H1 (cell line): ENCODE measurements at regions not wholly inside any gene's neighbourhood (a gene's known extent, or its start where the extent isn't known, plus 50 kb on each side); places are given as distances from the start of the nearest gene placed in this dataset.

Source experiments
- CTCF ChIA-PET: fragments of 300-600 bp; sonication (Branson Sonifier 250); formaldehyde crosslinking; loops from one replicate; lab custom pipeline; 2021; ENCODE audit not compliant: partially characterized antibody; lab: Charles Lee
- POLR2A ChIA-PET: fragments of 300-600 bp; sonication (Branson Sonifier 250); formaldehyde crosslinking; loops from one replicate; lab custom pipeline; 2021; ENCODE audit warnings: inconsistent platforms; ENCODE audit not compliant: partially characterized antibody; lab: Charles Lee
- DNase-seq, 2 experiments: peaks; one replicate each; pipeline versions ENCODE4 v3.0.0 to v3.0.0-alpha.2; 2010 to 2022; ENCODE audit warnings: low spot score in 2 of 2, low read depth in 1 of 2, mixed read lengths in 1 of 2
- FAIRE-seq: peaks from 2 replicates; lab custom pipeline; 2011; peaks lifted over from hg19 to GRCh38; lab: Jason Lieb, UNC
- H2AFZ ChIP-seq: 2 replicates; pipeline ENCODE4 v1.8.1; 2012; ENCODE audit warnings: low read length, inconsistent platforms
- H2AK5ac ChIP-seq: 2 replicates; pipeline ENCODE4 v1.6.1; 2013; ENCODE audit warnings: low read depth, low read length
- H2BK120ac ChIP-seq: replicated peaks from 2 replicates; pipeline ENCODE3; 2013; ENCODE audit warnings: low read depth, low read length, inconsistent platforms
- H2BK12ac ChIP-seq: 2 replicates; pipeline ENCODE4 v1.6.1; 2013; ENCODE audit warnings: low read depth, low read length
- H2BK15ac ChIP-seq: 2 replicates; pipeline ENCODE4 v1.6.1; 2013; ENCODE audit warnings: low read length
- H2BK20ac ChIP-seq: 2 replicates; pipeline ENCODE4 v1.6.1; 2013; ENCODE audit warnings: low read length
- H2BK5ac ChIP-seq: 2 replicates; pipeline ENCODE4 v1.6.1; 2013; ENCODE audit warnings: low read depth, low read length
- H3K14ac ChIP-seq: 2 replicates; pipeline ENCODE4 v1.6.1; 2013; ENCODE audit warnings: inconsistent platforms; ENCODE audit not compliant: insufficient read length
- H3K18ac ChIP-seq: 2 replicates; pipeline ENCODE4 v1.6.1; 2013; ENCODE audit warnings: low read length; ENCODE audit errors: extremely low read depth
- H3K23ac ChIP-seq: 2 replicates; pipeline ENCODE4 v1.6.1; 2013; ENCODE audit warnings: inconsistent platforms; ENCODE audit not compliant: insufficient read length
- H3K23me2 ChIP-seq: 2 replicates; pipeline ENCODE4 v1.6.1; 2013; ENCODE audit warnings: low read depth, low read length
- H3K27ac ChIP-seq: 2 replicates; pipeline ENCODE4 v1.6.1; 2011; ENCODE audit warnings: low read depth, low read length, inconsistent platforms
- H3K27me3 ChIP-seq, 4 experiments: replicated peaks in 1 of 4; 1 replicate in 1 of 4; 2 replicates in 3 of 4; pipeline versions ENCODE4 v1.6.1 to v1.8.1; 2011 to 2013; ENCODE audit warnings: low read length in 3 of 4, mild to moderate bottlenecking in 3 of 4, inconsistent platforms in 2 of 4, mixed read lengths in 2 of 4, moderate library complexity in 1 of 4; ENCODE audit not compliant: control insufficient read depth in 3 of 4, insufficient read depth in 3 of 4; ENCODE audit errors: extremely low read depth in 1 of 4
- H3K36me3 ChIP-seq, 4 experiments: 2 replicates each; pipeline versions ENCODE4 v1.6.1 to v1.8.1; 2011 to 2013; ENCODE audit warnings: mild to moderate bottlenecking in 4 of 4, low read length in 3 of 4, moderate library complexity in 2 of 4, control low read depth in 1 of 4, inconsistent platforms in 1 of 4; ENCODE audit not compliant: insufficient read depth in 4 of 4, control insufficient read depth in 2 of 4
- H3K4ac ChIP-seq: replicated peaks from 2 replicates; pipeline ENCODE3; 2013; ENCODE audit warnings: low read length, low read depth, mixed read lengths, inconsistent platforms; ENCODE audit not compliant: insufficient read length
- H3K4me1 ChIP-seq, 4 experiments: replicated peaks in 1 of 4; 1 replicate in 1 of 4; 2 replicates in 3 of 4; pipeline versions ENCODE4 v1.6.1 to v1.8.1; 2011 to 2013; ENCODE audit warnings: low read length in 3 of 4, inconsistent platforms in 2 of 4, mixed read lengths in 1 of 4; ENCODE audit not compliant: insufficient read depth in 4 of 4, control insufficient read depth in 3 of 4
- H3K4me2 ChIP-seq, 2 experiments: 2 replicates each; pipeline versions ENCODE4 v1.6.1 to v1.8.1; 2011 to 2013; ENCODE audit warnings: low read depth in 2 of 2, low read length in 2 of 2, control low read depth in 1 of 2, inconsistent platforms in 1 of 2, mild to moderate bottlenecking in 1 of 2; ENCODE audit not compliant: insufficient read depth in 1 of 2
- H3K4me3 ChIP-seq, 4 experiments: fragments of 200-600, 300-600 bp in 1 of 4; sonication (generic), shearing (Covaris generic), sonication (Bioruptor Twin) in 1 of 4; 2 replicates each; pipeline versions ENCODE4 v1.5.1 to v1.8.1; 2011 to 2016; ENCODE audit warnings: low read length in 4 of 4, low read depth in 3 of 4, control low read depth in 2 of 4, inconsistent platforms in 2 of 4, mild to moderate bottlenecking in 2 of 4, mixed read lengths in 1 of 4, moderate library complexity in 1 of 4; ENCODE audit not compliant: insufficient read depth in 2 of 4; ENCODE audit errors: extremely low read depth in 1 of 4
- H3K56ac ChIP-seq: replicated peaks from 2 replicates; pipeline ENCODE3; 2013; ENCODE audit warnings: low read depth, mild to moderate bottlenecking, mixed read lengths, low read length, inconsistent platforms; ENCODE audit not compliant: insufficient read length
- H3K79me1 ChIP-seq: 2 replicates; pipeline ENCODE4 v1.6.1; 2013; ENCODE audit warnings: low read depth, low read length, control low read depth
- H3K79me2 ChIP-seq, 2 experiments: 2 replicates each; pipeline versions ENCODE4 v1.6.1 to v1.8.1; 2012 to 2013; ENCODE audit warnings: low read length in 2 of 2, mild to moderate bottlenecking in 2 of 2, inconsistent platforms in 1 of 2; ENCODE audit not compliant: insufficient read depth in 2 of 2, control insufficient read depth in 1 of 2
- H3K9ac ChIP-seq, 4 experiments: replicated peaks in 1 of 4; 1 replicate in 1 of 4; 2 replicates in 3 of 4; pipeline versions ENCODE4 v1.6.1 to v1.8.1; 2011 to 2013; ENCODE audit warnings: low read depth in 3 of 4, low read length in 3 of 4, control low read depth in 2 of 4, mild to moderate bottlenecking in 2 of 4, moderate library complexity in 2 of 4, inconsistent platforms in 1 of 4; ENCODE audit errors: extremely low read depth in 1 of 4
- H3K9me3 ChIP-seq, 2 experiments: 2 replicates each; pipeline versions ENCODE4 v1.6.1 to v1.8.1; 2012 to 2013; ENCODE audit warnings: mild to moderate bottlenecking in 2 of 2, moderate library complexity in 2 of 2, control low read depth in 1 of 2, inconsistent platforms in 1 of 2, low read depth in 1 of 2, low read length in 1 of 2, mixed read lengths in 1 of 2; ENCODE audit not compliant: insufficient read depth in 2 of 2
- H4K20me1 ChIP-seq, 2 experiments: replicated peaks in 1 of 2; 2 replicates each; pipeline versions ENCODE3 to v1.8.1; 2011 to 2013; ENCODE audit warnings: inconsistent platforms in 2 of 2, low read length in 2 of 2, mild to moderate bottlenecking in 1 of 2; ENCODE audit not compliant: insufficient read depth in 2 of 2, control insufficient read depth in 1 of 2
- H4K5ac ChIP-seq: 2 replicates; pipeline ENCODE4 v1.6.1; 2013; ENCODE audit warnings: low read length, low read depth, mixed read lengths, inconsistent platforms; ENCODE audit not compliant: insufficient read length
- H4K8ac ChIP-seq: 2 replicates; pipeline ENCODE4 v1.8.0; 2013; ENCODE audit warnings: mild to moderate bottlenecking, moderate library complexity, low read length, inconsistent platforms; ENCODE audit not compliant: insufficient read depth; ENCODE audit errors: extremely low read depth
- H4K91ac ChIP-seq: replicated peaks from 2 replicates; pipeline ENCODE3; 2013; ENCODE audit warnings: low read length, mixed read lengths, inconsistent platforms; ENCODE audit not compliant: insufficient read length
- HDAC6 ChIP-seq: IDR thresholded peaks from one replicate; pipeline ENCODE4 v1.7.1; 2012; ENCODE audit warnings: low read depth, mild to moderate bottlenecking, inconsistent platforms, low read length, moderate library complexity
- POLR2A ChIP-seq, 2 experiments: IDR thresholded peaks; 1 replicate in 1 of 2; 2 replicates in 1 of 2; pipeline ENCODE4 v1.6.1; 2011; ENCODE audit warnings: low read depth in 2 of 2, low read length in 2 of 2, mild to moderate bottlenecking in 2 of 2; ENCODE audit errors: control extremely low read depth in 1 of 2
- WGBS, 2 experiments: shearing (Covaris generic) in 1 of 2; methylation state at CpG; one replicate each; pipeline versions ENCODE4 v1.1.6 to v1.1.7; 2013 to 2015; ENCODE audit warnings: low lambda C conversion rate in 2 of 2, mixed read lengths in 2 of 2, inconsistent platforms in 1 of 2, low coverage in 1 of 2, missing lambda C conversion rate in 1 of 2; ENCODE audit not compliant: insufficient replicate concordance in 2 of 2, insufficient coverage in 1 of 2, insufficient read length in 1 of 2; ENCODE audit errors: extremely low coverage in 1 of 2, missing lambda C conversion rate in 1 of 2; 5-methylcytosine and 5-hydroxymethylcytosine counted together

- H2BK120ac ChIP-seq = no peak overlapping the region
- no peaks in the 10 kb centered on the region for H3K36me3 ChIP-seq
- no peak overlapping the region for H3K4ac ChIP-seq
- no peaks in the 10 kb centered on the region for H3K9me3 ChIP-seq
- no peak overlapping the region for H3K27ac ChIP-seq
- ChIA-PET POLR2A (no interaction called here), CTCF (no interaction called here)
- no peak overlapping the region for H2AFZ ChIP-seq
- no peak overlapping the region for H2BK20ac ChIP-seq
- H3K4me1 ChIP-seq = peaks cover 0 to 2% (median 0%) of the 10 kb centered on the region in 4 experiments; a peak in 2 of 7 replicates
- DNase-seq (no peak), FAIRE-seq (no peak)
- H3K9ac ChIP-seq = no peak overlapping the region
- WGBS, 2 experiments = 96% methylated on average over 4 of the region's 4 CpGs; no CpG with 5 or more reads in 1 of the 2 experiments
- no peak overlapping the region for H2BK15ac ChIP-seq
- H4K8ac ChIP-seq = no peak overlapping the region
- no peak overlapping the region for H3K4me3 ChIP-seq
- H3K27me3 ChIP-seq = no peaks in the 10 kb centered on the region
- no peak overlapping the region for H2AK5ac ChIP-seq
- H3K23me2 ChIP-seq = no peaks in the 10 kb centered on the region
- no peaks in the 10 kb centered on the region for H3K79me2 ChIP-seq
- H3K14ac ChIP-seq = no peak overlapping the region
- no peak overlapping the region for H3K56ac ChIP-seq
- H3K18ac ChIP-seq = no peak overlapping the region
- H4K91ac ChIP-seq = no peak overlapping the region
- H2BK5ac ChIP-seq = no peak overlapping the region
- no peak overlapping the region for H2BK12ac ChIP-seq
- H4K20me1 ChIP-seq = no peaks in the 10 kb centered on the region
- no peaks in the 10 kb centered on the region for H3K79me1 ChIP-seq
- no peak overlapping the region for H4K5ac ChIP-seq
- no peak overlapping the region for H3K4me2 ChIP-seq
- no peak overlapping the region for H3K23ac ChIP-seq
- TF ChIP-seq POLR2A (IDR thresholded peaks at IDR 0.05; ENCODE audit: control extremely low read depth in 1 of 2, low read depth in 2 of 2, low read length in 2 of 2) (no peak), HDAC6 (no peak)
Measured at GRCh38 chr13:34623331-34623730, 318.7 kb upstream of the NBEA start.
